HG02798 (cell line): ENCODE measurements at regions not wholly inside any gene's neighbourhood (a gene's known extent, or its start where the extent isn't known, plus 50 kb on each side); places are given as distances from the start of the nearest gene placed in this dataset.

Experiments used
- ATAC-seq: cut with Tn5 transposase; IDR thresholded peaks from one replicate; pipeline ENCODE4 v1.9.1; 2021; ENCODE audit warnings: mild to moderate bottlenecking; ENCODE audit not compliant: unreplicated experiment, poor library complexity

- no peak for ATAC-seq
These were observed 310.7 kb downstream of the TNS1 start for GRCh38 chr2:217691920-217692666.

GRCh38 chr2:217691516-217691915 lies 311.3 kb downstream of the TNS1 start:
- ATAC-seq: no peak

- no peak for ATAC-seq
These were observed 313.7 kb downstream of the TNS1 start for GRCh38 chr2:217689053-217689452.

GRCh38 chr2:217688494-217688893 lies 314.3 kb downstream of the TNS1 start:
- no peak for ATAC-seq

GRCh38 chr2:217687771-217688170 lies 315.0 kb downstream of the TNS1 start:
- no peak for ATAC-seq

GRCh38 chr2:217685255-217685605 lies 317.6 kb downstream of the TNS1 start:
- no peak for ATAC-seq

- no peak for ATAC-seq
These were observed 318.2 kb downstream of the TNS1 start for GRCh38 chr2:217684431-217685254.

GRCh38 chr2:217683106-217683870 lies 319.5 kb downstream of the TNS1 start:
- no peak for ATAC-seq

- ATAC-seq: no peak
These were observed 321.0 kb downstream of the TNS1 start for GRCh38 chr2:217681791-217682190.

- no peak for ATAC-seq
These were observed 322.4 kb downstream of the TNS1 start for GRCh38 chr2:217680381-217680780.

GRCh38 chr2:217673627-217674026 lies 329.2 kb downstream of the TNS1 start:
- no peak for ATAC-seq

- no peak for ATAC-seq
These were observed 330.3 kb downstream of the TNS1 start for GRCh38 chr2:217672472-217672871.

- ATAC-seq: no peak
These were observed 330.9 kb downstream of the TNS1 start for GRCh38 chr2:217671871-217672270.

- no peak for ATAC-seq
These were observed 331.7 kb downstream of the TNS1 start for GRCh38 chr2:217671075-217671474.

GRCh38 chr2:217669831-217670230 lies 333.0 kb downstream of the TNS1 start:
- ATAC-seq: no peak

- ATAC-seq: no peak
These were observed 335.3 kb downstream of the TNS1 start for GRCh38 chr2:217667512-217667911.

- no peak for ATAC-seq
These were observed 335.8 kb downstream of the TNS1 start for GRCh38 chr2:217667035-217667434.

- ATAC-seq: peak; percentile 45
These were observed 336.5 kb downstream of the TNS1 start for GRCh38 chr2:217666338-217666737.

GRCh38 chr2:217664761-217665160 lies 338.0 kb downstream of the TNS1 start:
- no peak for ATAC-seq

GRCh38 chr2:217662984-217663602 lies 339.7 kb downstream of the TNS1 start:
- ATAC-seq: no peak

- ATAC-seq: no peak
These were observed 341.4 kb downstream of the TNS1 start for GRCh38 chr2:217661378-217661777.
